HG03442 (cell line): ENCODE measurements at regions not wholly inside any gene's neighbourhood (a gene's known extent, or its start where the extent isn't known, plus 50 kb on each side); places are given as distances from the start of the nearest gene placed in this dataset.
"Not testable (repeated sequence)": the region's sequence is repeated elsewhere in the genome, so short reads cannot be mapped to it uniquely, and the experiment has no call there.

Source experiments
- ATAC-seq: cut with Tn5 transposase; IDR thresholded peaks from one replicate; pipeline ENCODE4 v1.9.1; 2021; ENCODE audit warnings: mild to moderate bottlenecking, moderate library complexity; ENCODE audit not compliant: unreplicated experiment

- no peak for ATAC-seq
These were observed 152.7 kb downstream of the C4orf33 start for GRCh38 chr4:129248621-129249020.

GRCh38 chr4:129254126-129254525, 158.2 kb downstream of the C4orf33 start:
- no peak for ATAC-seq

- no peak for ATAC-seq
These were observed 158.6 kb downstream of the C4orf33 start for GRCh38 chr4:129254526-129254925.

- no peak for ATAC-seq
These were observed 165.6 kb downstream of the C4orf33 start for GRCh38 chr4:129261584-129261983.

GRCh38 chr4:129264008-129264657, 168.2 kb downstream of the C4orf33 start:
- peak; percentile 97 for ATAC-seq

GRCh38 chr4:129278868-129279267, 182.9 kb downstream of the C4orf33 start:
- ATAC-seq = no peak

- ATAC-seq = no peak
These were observed 186.3 kb downstream of the C4orf33 start for GRCh38 chr4:129282293-129282692.

- ATAC-seq = not testable (repeated sequence)
These were observed 196.2 kb downstream of the C4orf33 start for GRCh38 chr4:129292194-129292593.

GRCh38 chr4:129314781-129315180, 218.8 kb downstream of the C4orf33 start:
- no peak for ATAC-seq

- no peak for ATAC-seq
These were observed 227.0 kb downstream of the C4orf33 start for GRCh38 chr4:129322920-129323319.

GRCh38 chr4:129323658-129324057, 227.7 kb downstream of the C4orf33 start:
- no peak for ATAC-seq

- ATAC-seq = no peak
These were observed 230.9 kb downstream of the C4orf33 start for GRCh38 chr4:129326571-129327460.

- no peak for ATAC-seq
These were observed 231.7 kb downstream of the C4orf33 start for GRCh38 chr4:129327637-129328036.

- ATAC-seq = no peak
These were observed 232.2 kb downstream of the C4orf33 start for GRCh38 chr4:129328162-129328561.

- no peak for ATAC-seq
These were observed 238.2 kb downstream of the C4orf33 start for GRCh38 chr4:129334136-129334535.

- no peak for ATAC-seq
These were observed 239.3 kb downstream of the C4orf33 start for GRCh38 chr4:129335276-129335675.

- no peak for ATAC-seq
These were observed 239.9 kb downstream of the C4orf33 start for GRCh38 chr4:129335818-129336217.

- no peak for ATAC-seq
These were observed 240.7 kb downstream of the C4orf33 start for GRCh38 chr4:129336457-129337227.

- no peak for ATAC-seq
These were observed 241.3 kb downstream of the C4orf33 start for GRCh38 chr4:129337228-129337620.

- ATAC-seq = no peak
These were observed 247.0 kb downstream of the C4orf33 start for GRCh38 chr4:129342819-129343408.

GRCh38 chr4:129344058-129344457, 248.1 kb downstream of the C4orf33 start:
- peak; percentile 76 for ATAC-seq
